Neuronal stem cell (in vitro differentiated cells): ENCODE measurements at regions not wholly inside any gene's neighbourhood (a gene's known extent, or its start where the extent isn't known, plus 50 kb on each side); places are given as distances from the start of the nearest gene placed in this dataset.
A peak's percentile ranks its signal among the peaks of the same experiment; 100 is the strongest.
"Not testable (repeated sequence)": the region's sequence is repeated elsewhere in the genome, so short reads cannot be mapped to it uniquely, and the experiment has no call there.

Experiments
- DNase-seq: peaks from one replicate; pipeline ENCODE4 v3.0.0-alpha.2; 2013; ENCODE audit warnings: low spot score
- H2AFZ ChIP-seq: one replicate; pipeline ENCODE4 v1.6.1; 2013; ENCODE audit warnings: mild to moderate bottlenecking, low read length, inconsistent platforms
- H2AK5ac ChIP-seq: 2 replicates; pipeline ENCODE4 v1.6.1; 2013; ENCODE audit warnings: low read depth, mild to moderate bottlenecking, inconsistent platforms, low read length, moderate library complexity, mixed read lengths
- H2BK120ac ChIP-seq: 2 replicates; pipeline ENCODE4 v1.6.1; 2013; ENCODE audit warnings: low read depth, mild to moderate bottlenecking, inconsistent platforms, low read length, moderate library complexity, mixed read lengths
- H2BK12ac ChIP-seq: one replicate; pipeline ENCODE4 v1.6.1; 2013; ENCODE audit warnings: low read length, inconsistent platforms
- H2BK15ac ChIP-seq: 2 replicates; pipeline ENCODE4 v1.6.1; 2013; ENCODE audit warnings: mild to moderate bottlenecking, low read length, inconsistent platforms, mixed read lengths
- H2BK5ac ChIP-seq: one replicate; pipeline ENCODE4 v1.6.1; 2013; ENCODE audit warnings: inconsistent platforms, mild to moderate bottlenecking, low read length, moderate library complexity
- H3K14ac ChIP-seq: one replicate; pipeline ENCODE4 v1.6.1; 2013; ENCODE audit warnings: low read length, inconsistent platforms
- H3K18ac ChIP-seq: 2 replicates; pipeline ENCODE4 v1.6.1; 2013; ENCODE audit warnings: low read length, inconsistent platforms
- H3K23ac ChIP-seq: 2 replicates; pipeline ENCODE4 v1.6.1; 2013; ENCODE audit warnings: low read depth, mild to moderate bottlenecking, mixed read lengths, low read length, inconsistent platforms; ENCODE audit not compliant: poor library complexity
- H3K27ac ChIP-seq: replicated peaks from 3 replicates; pipeline ENCODE4 v1.5.1; 2013; ENCODE audit warnings: low read length, inconsistent platforms
- H3K27me3 ChIP-seq, 3 experiments: 2 replicates each; pipeline ENCODE4 v1.6.1; 2013; ENCODE audit warnings: low read length in 3 of 3, mild to moderate bottlenecking in 2 of 3, inconsistent platforms in 1 of 3, low read depth in 1 of 3, mixed read lengths in 1 of 3, moderate library complexity in 1 of 3; ENCODE audit not compliant: control insufficient read depth in 3 of 3, insufficient read depth in 3 of 3
- H3K36me3 ChIP-seq, 2 donors: replicated peaks in 1 of 2; 2 replicates each; pipeline ENCODE4 v1.6.1; 2013; ENCODE audit warnings: low read length in 2 of 2; ENCODE audit not compliant: control insufficient read depth in 2 of 2, insufficient read depth in 2 of 2
- H3K4ac ChIP-seq: 2 replicates; pipeline ENCODE4 v1.6.1; 2013; ENCODE audit warnings: inconsistent platforms, mild to moderate bottlenecking, low read length, moderate library complexity
- H3K4me1 ChIP-seq, 2 donors: 1 replicate in 1 of 2; 2 replicates in 1 of 2; pipeline ENCODE4 v1.6.1; 2013; ENCODE audit warnings: low read length in 2 of 2, low read depth in 1 of 2; ENCODE audit not compliant: control insufficient read depth in 2 of 2, insufficient read depth in 1 of 2
- H3K4me2 ChIP-seq: one replicate; pipeline ENCODE4 v1.6.1; 2013; ENCODE audit warnings: mild to moderate bottlenecking, low read length, inconsistent platforms; ENCODE audit not compliant: insufficient read depth, poor library complexity, severe bottlenecking
- H3K4me3 ChIP-seq, 2 donors: 2 replicates each; pipeline ENCODE4 v1.5.1; 2013; ENCODE audit warnings: low read length in 2 of 2, mild to moderate bottlenecking in 2 of 2, inconsistent platforms in 1 of 2, moderate library complexity in 1 of 2
- H3K79me1 ChIP-seq: one replicate; pipeline ENCODE4 v1.6.1; 2013; ENCODE audit warnings: low read depth, mild to moderate bottlenecking, inconsistent platforms, low read length, moderate library complexity
- H3K9ac ChIP-seq: one replicate; pipeline ENCODE4 v1.6.1; 2013; ENCODE audit warnings: mild to moderate bottlenecking, low read depth, low read length, inconsistent platforms; ENCODE audit not compliant: poor library complexity
- H3K9me3 ChIP-seq, 2 donors: replicated peaks in 1 of 2; 2 replicates each; pipeline versions ENCODE3 to v1.6.1; 2013; ENCODE audit warnings: low read length in 2 of 2, mild to moderate bottlenecking in 2 of 2, inconsistent platforms in 1 of 2, low read depth in 1 of 2, mixed read lengths in 1 of 2, moderate library complexity in 1 of 2; ENCODE audit not compliant: control insufficient read depth in 2 of 2, insufficient read depth in 1 of 2
- H4K8ac ChIP-seq: one replicate; pipeline ENCODE4 v1.6.1; 2013; ENCODE audit warnings: low read depth, mild to moderate bottlenecking, inconsistent platforms, low read length, moderate library complexity
- H4K91ac ChIP-seq: one replicate; pipeline ENCODE4 v1.6.1; 2013; ENCODE audit warnings: low read length, low read depth, mild to moderate bottlenecking, inconsistent platforms; ENCODE audit not compliant: poor library complexity
- WGBS, 2 donors: extraction: QIAGEN DNeasy Blood & Tissue Kit; methylation state at CpG; one replicate each; pipeline ENCODE4 v1.1.7; 2013; ENCODE audit warnings: missing lambda C conversion rate in 2 of 2, mixed read lengths in 1 of 2; ENCODE audit not compliant: insufficient read length in 2 of 2, insufficient replicate concordance in 1 of 2; ENCODE audit errors: extremely low coverage in 2 of 2; 5-methylcytosine and 5-hydroxymethylcytosine counted together

DNA sequence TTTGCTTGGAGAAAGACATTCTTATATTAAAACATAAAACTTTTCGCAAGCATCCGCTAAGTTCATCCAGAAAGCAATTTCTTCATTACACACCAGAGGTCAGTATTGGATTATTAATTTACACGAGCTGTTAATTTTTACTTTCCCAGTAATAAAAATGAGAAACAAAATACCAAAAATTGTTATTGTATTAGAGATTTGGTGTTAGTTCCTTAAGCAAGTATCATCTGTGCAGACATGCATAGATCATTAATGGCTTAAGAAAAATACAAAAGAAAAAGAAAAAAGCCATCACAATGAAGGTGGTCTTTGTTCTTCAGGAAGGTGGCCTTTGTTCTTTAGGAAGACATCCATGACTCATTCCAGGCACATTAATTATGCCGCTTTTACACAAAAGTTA, 53.6 kb upstream of the HNMT start:
- H2BK120ac ChIP-seq: no peak overlapping the region
- H3K36me3 ChIP-seq: no peaks in the 10 kb centered on the region
- no peak overlapping the region for H2AK5ac ChIP-seq
- H3K4ac ChIP-seq: no peak overlapping the region
- no peak overlapping the region for H4K91ac ChIP-seq
- H3K4me2 ChIP-seq: no peak overlapping the region
- H3K4me1 ChIP-seq: peaks cover 0 to 2% of the 10 kb centered on the region in 2 donors
- no peaks in the 10 kb centered on the region for H3K79me1 ChIP-seq
- H3K14ac ChIP-seq: no peak overlapping the region
- H3K27me3 ChIP-seq: no peaks in the 10 kb centered on the region
- H2BK12ac ChIP-seq: no peak overlapping the region
- no peak overlapping the region for H3K23ac ChIP-seq
- no peak overlapping the region for H3K4me3 ChIP-seq
- H3K18ac ChIP-seq: no peak overlapping the region
- peak; percentile 14 for DNase-seq
- H2BK5ac ChIP-seq: no peak overlapping the region
- no peak overlapping the region for H2AFZ ChIP-seq
- no peak overlapping the region for H4K8ac ChIP-seq
- H3K27ac ChIP-seq: no peak overlapping the region
- H3K9ac ChIP-seq: no peak overlapping the region
- WGBS, 2 donors: no CpG with 5 or more reads among the region's 4 CpGs
- H3K9me3 ChIP-seq: no peaks in the 10 kb centered on the region
- H2BK15ac ChIP-seq: no peak overlapping the region

DNA sequence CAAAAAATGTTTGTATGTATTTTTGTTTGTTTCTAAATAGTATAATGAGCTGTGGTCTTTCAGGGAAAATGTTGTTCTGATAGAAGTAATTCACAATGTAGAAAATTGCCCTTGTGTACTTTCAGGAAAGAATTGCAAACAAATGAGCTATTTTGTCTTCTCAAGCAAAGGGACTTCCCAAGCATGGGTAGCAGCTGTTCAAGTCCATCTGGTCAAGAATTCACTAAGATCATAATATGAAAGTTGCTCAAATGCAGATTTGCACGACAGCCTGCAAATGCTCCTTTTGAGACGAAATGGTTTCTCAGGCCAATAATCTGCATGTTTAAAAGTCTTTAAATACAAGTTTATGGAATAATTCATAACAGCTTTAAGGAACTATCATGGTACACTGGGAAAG, 51.9 kb upstream of the HNMT start:
- Histone ChIP-seq H4K8ac (no peak overlapping the region), H3K18ac (no peak overlapping the region), H3K4me2 (no peak overlapping the region), H3K27ac (no peak overlapping the region), H2AFZ (no peak overlapping the region), H3K14ac (no peak overlapping the region), H3K4me1 (no peaks in the 10 kb centered on the region), H2BK120ac (no peak overlapping the region), H2BK15ac (no peak overlapping the region), H4K91ac (no peak overlapping the region), H3K23ac (no peak overlapping the region), H3K9me3 (no peaks in the 10 kb centered on the region), H3K36me3 (no peaks in the 10 kb centered on the region), H2BK5ac (no peak overlapping the region), H3K27me3 (no peaks in the 10 kb centered on the region), H2AK5ac (no peak overlapping the region), H3K79me1 (no peaks in the 10 kb centered on the region), H3K4ac (no peak overlapping the region), H3K9ac (no peak overlapping the region), H3K4me3 (no peak overlapping the region), H2BK12ac (no peak overlapping the region)
- DNase-seq: no peak
- WGBS, 2 donors: no CpG with 5 or more reads among the region's 2 CpGs

GRCh38 chr2:137913169-137913568, 51.1 kb upstream of the HNMT start:
- Histone ChIP-seq H3K9ac (no peak overlapping the region), H3K27ac (no peak overlapping the region), H3K79me1 (no peaks in the 10 kb centered on the region), H2AFZ (no peak overlapping the region), H4K91ac (no peak overlapping the region), H3K14ac (no peak overlapping the region), H3K4me2 (no peak overlapping the region), H2BK12ac (no peak overlapping the region), H3K4me1 (no peaks in the 10 kb centered on the region), H3K4me3 (no peak overlapping the region), H3K4ac (no peak overlapping the region), H3K18ac (no peak overlapping the region), H4K8ac (no peak overlapping the region), H3K9me3 (no peaks in the 10 kb centered on the region), H3K27me3 (no peaks in the 10 kb centered on the region), H2BK5ac (no peak overlapping the region), H2AK5ac (no peak overlapping the region), H2BK15ac (no peak overlapping the region), H2BK120ac (no peak overlapping the region), H3K36me3 (no peaks in the 10 kb centered on the region), H3K23ac (no peak overlapping the region)
- no CpG with 5 or more reads among the region's 4 CpGs for WGBS, 2 donors
- no peak for DNase-seq

DNA sequence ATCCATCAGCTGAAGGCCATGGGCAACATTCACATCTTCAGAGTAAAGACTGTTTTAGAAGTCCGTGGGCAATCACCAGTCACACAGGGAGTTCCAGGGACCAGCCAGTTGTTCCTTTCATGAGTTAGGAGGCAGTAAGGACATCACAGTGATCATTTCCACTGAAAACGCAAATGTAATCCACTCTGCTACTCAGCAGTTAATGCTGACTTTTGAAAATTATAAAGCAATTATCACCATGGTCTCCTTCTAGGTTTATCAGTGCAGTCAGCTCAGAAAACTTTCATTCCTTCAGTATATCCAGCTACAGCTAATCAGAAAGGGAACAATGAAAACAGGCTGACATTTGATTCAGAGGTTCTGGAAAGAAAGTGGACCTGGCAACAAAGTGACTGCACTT, 50.6 kb upstream of the HNMT start:
- H4K91ac ChIP-seq, H2AK5ac ChIP-seq, H3K14ac ChIP-seq, H3K9ac ChIP-seq, DNase-seq, H3K18ac ChIP-seq, H3K4me2 ChIP-seq, H3K79me1 ChIP-seq, H2BK15ac ChIP-seq, H3K4me1 ChIP-seq, H3K4me3 ChIP-seq, H3K27ac ChIP-seq, H2BK120ac ChIP-seq, H2BK5ac ChIP-seq, H4K8ac ChIP-seq, H3K9me3 ChIP-seq, H3K23ac ChIP-seq, H3K36me3 ChIP-seq, H2BK12ac ChIP-seq, H3K4ac ChIP-seq, H2AFZ ChIP-seq, H3K27me3 ChIP-seq: not testable (repeated sequence)
- WGBS, 2 donors: no CpG with 5 or more reads among the region's 2 CpGs
